ENCODE measurements at regions not wholly inside any gene's neighbourhood (a gene's known extent, or its start where the extent isn't known, plus 50 kb on each side); places are given as distances from the start of the nearest gene placed in this dataset.

- Mint-ChIP-seq H3K27ac (no peak overlapping the region), H3K9me3 (ENCODE audit: low read depth) (no peaks in the 10 kb centered on the region), H3K4me1 (ENCODE audit: low read depth) (peaks cover 2% of the 10 kb centered on the region), H3K4me3 (no peak overlapping the region), H3K36me3 (no peaks in the 10 kb centered on the region), H3K27me3 (no peaks in the 10 kb centered on the region)
Measured at GRCh38 chr22:19626666-19627065, 87.6 kb upstream of the SEPTIN5 start.

GRCh38 chr22:19628038-19628776, 86.1 kb upstream of the SEPTIN5 start:
- Mint-ChIP-seq H3K27ac (no peak overlapping the region), H3K4me3 (no peak overlapping the region), H3K36me3 (no peaks in the 10 kb centered on the region), H3K27me3 (no peaks in the 10 kb centered on the region), H3K4me1 (ENCODE audit: low read depth) (peaks cover 2% of the 10 kb centered on the region), H3K9me3 (ENCODE audit: low read depth) (no peaks in the 10 kb centered on the region)

GRCh38 chr22:19629331-19629719, 85.0 kb upstream of the SEPTIN5 start:
- H3K27me3 Mint-ChIP-seq, result no peaks in the 10 kb centered on the region
- no peak overlapping the region for H3K4me3 Mint-ChIP-seq
- no peak overlapping the region for H3K27ac Mint-ChIP-seq
- H3K9me3 Mint-ChIP-seq (ENCODE audit: low read depth), result no peaks in the 10 kb centered on the region
- H3K36me3 Mint-ChIP-seq, result no peaks in the 10 kb centered on the region
- peaks cover 2% of the 10 kb centered on the region for H3K4me1 Mint-ChIP-seq (ENCODE audit: low read depth)

GRCh38 chr22:19629720-19630419, 84.4 kb upstream of the SEPTIN5 start:
- Mint-ChIP-seq H3K27me3 (no peaks in the 10 kb centered on the region), H3K4me3 (no peak overlapping the region), H3K27ac (no peak overlapping the region)

GRCh38 chr22:19630614-19631013, 83.7 kb upstream of the SEPTIN5 start:
- no peak overlapping the region for H3K27ac Mint-ChIP-seq
- H3K4me1 Mint-ChIP-seq (ENCODE audit: low read depth), result peaks cover 2% of the 10 kb centered on the region
- H3K4me3 Mint-ChIP-seq, result no peak overlapping the region
- no peaks in the 10 kb centered on the region for H3K27me3 Mint-ChIP-seq
- no peaks in the 10 kb centered on the region for H3K9me3 Mint-ChIP-seq (ENCODE audit: low read depth)
- H3K36me3 Mint-ChIP-seq, result no peaks in the 10 kb centered on the region

More at GRCh38 chr22:19629720-19630419, 84.4 kb upstream of the SEPTIN5 start:
- Mint-ChIP-seq H3K9me3 (ENCODE audit: low read depth) (no peaks in the 10 kb centered on the region), H3K36me3 (no peaks in the 10 kb centered on the region), H3K4me1 (ENCODE audit: low read depth) (peaks cover 2% of the 10 kb centered on the region)

- H3K36me3 Mint-ChIP-seq, result no peaks in the 10 kb centered on the region
- no peak overlapping the region for H3K27ac Mint-ChIP-seq
- H3K4me1 Mint-ChIP-seq (ENCODE audit: low read depth), result peaks cover 2% of the 10 kb centered on the region
- H3K27me3 Mint-ChIP-seq, result no peaks in the 10 kb centered on the region
- no peak overlapping the region for H3K4me3 Mint-ChIP-seq
- no peaks in the 10 kb centered on the region for H3K9me3 Mint-ChIP-seq (ENCODE audit: low read depth)
Measured at GRCh38 chr22:19631899-19632667, 82.2 kb upstream of the SEPTIN5 start.

GRCh38 chr22:19632668-19633148, 81.6 kb upstream of the SEPTIN5 start:
- no peaks in the 10 kb centered on the region for H3K9me3 Mint-ChIP-seq (ENCODE audit: low read depth)
- H3K36me3 Mint-ChIP-seq, result no peaks in the 10 kb centered on the region
- H3K27me3 Mint-ChIP-seq, result no peaks in the 10 kb centered on the region
- no peak overlapping the region for H3K4me3 Mint-ChIP-seq
- no peak overlapping the region for H3K27ac Mint-ChIP-seq
- H3K4me1 Mint-ChIP-seq (ENCODE audit: low read depth), result peaks cover 2% of the 10 kb centered on the region

- H3K27me3 Mint-ChIP-seq, result no peaks in the 10 kb centered on the region
- H3K36me3 Mint-ChIP-seq, result no peaks in the 10 kb centered on the region
- H3K9me3 Mint-ChIP-seq (ENCODE audit: low read depth), result no peaks in the 10 kb centered on the region
- peaks cover 2% of the 10 kb centered on the region for H3K4me1 Mint-ChIP-seq (ENCODE audit: low read depth)
- H3K27ac Mint-ChIP-seq, result no peak overlapping the region
- no peak overlapping the region for H3K4me3 Mint-ChIP-seq
Measured at GRCh38 chr22:19634226-19634975, 79.9 kb upstream of the SEPTIN5 start.

GRCh38 chr22:19635644-19636043, 78.7 kb upstream of the SEPTIN5 start:
- Mint-ChIP-seq H3K36me3 (no peaks in the 10 kb centered on the region), H3K4me1 (ENCODE audit: low read depth) (no peaks in the 10 kb centered on the region), H3K27me3 (no peaks in the 10 kb centered on the region), H3K4me3 (no peak overlapping the region), H3K27ac (no peak overlapping the region), H3K9me3 (ENCODE audit: low read depth) (no peaks in the 10 kb centered on the region)

- no peaks in the 10 kb centered on the region for H3K4me1 Mint-ChIP-seq (ENCODE audit: low read depth)
- H3K4me3 Mint-ChIP-seq, result no peak overlapping the region
- H3K9me3 Mint-ChIP-seq (ENCODE audit: low read depth), result no peaks in the 10 kb centered on the region
- no peaks in the 10 kb centered on the region for H3K36me3 Mint-ChIP-seq
- H3K27me3 Mint-ChIP-seq, result peaks cover 2% of the 10 kb centered on the region
- H3K27ac Mint-ChIP-seq, result no peak overlapping the region
Measured at GRCh38 chr22:19636696-19637407, 77.5 kb upstream of the SEPTIN5 start.

- Mint-ChIP-seq H3K9me3 (ENCODE audit: low read depth) (no peaks in the 10 kb centered on the region), H3K36me3 (no peaks in the 10 kb centered on the region), H3K27ac (no peak overlapping the region), H3K4me3 (no peak overlapping the region), H3K27me3 (peaks cover 2% of the 10 kb centered on the region), H3K4me1 (ENCODE audit: low read depth) (no peaks in the 10 kb centered on the region)
Measured at GRCh38 chr22:19637408-19638281, 76.7 kb upstream of the SEPTIN5 start.

GRCh38 chr22:19638282-19639015, 75.9 kb upstream of the SEPTIN5 start:
- Mint-ChIP-seq H3K27ac (no peak overlapping the region), H3K4me3 (no peak overlapping the region), H3K4me1 (ENCODE audit: low read depth) (no peaks in the 10 kb centered on the region), H3K27me3 (peaks cover 4% of the 10 kb centered on the region), H3K36me3 (no peaks in the 10 kb centered on the region), H3K9me3 (ENCODE audit: low read depth) (no peaks in the 10 kb centered on the region)

GRCh38 chr22:19639610-19640135, 74.6 kb upstream of the SEPTIN5 start:
- no peaks in the 10 kb centered on the region for H3K9me3 Mint-ChIP-seq (ENCODE audit: low read depth)
- no peak overlapping the region for H3K27ac Mint-ChIP-seq
- H3K27me3 Mint-ChIP-seq, result peaks cover 6% of the 10 kb centered on the region
- no peaks in the 10 kb centered on the region for H3K4me1 Mint-ChIP-seq (ENCODE audit: low read depth)
- no peaks in the 10 kb centered on the region for H3K36me3 Mint-ChIP-seq
- H3K4me3 Mint-ChIP-seq, result no peak overlapping the region

All from activated naive CD8-positive, alpha-beta T cell (primary cell).